SK-N-DZ (cell line): ENCODE measurements at regions not wholly inside any gene's neighbourhood (a gene's known extent, or its start where the extent isn't known, plus 50 kb on each side); places are given as distances from the start of the nearest gene placed in this dataset.

Experiments
- DNase-seq: peaks from one replicate; pipeline ENCODE4 v3.0.0-alpha.2; 2015; ENCODE audit warnings: low spot score

- no peak for DNase-seq
Observed at GRCh38 chr6:142561511-142562265, 259.9 kb downstream of the ADGRG6 start.

- DNase-seq = no peak
Observed at GRCh38 chr6:142562865-142563264, 261.1 kb downstream of the ADGRG6 start.

- peak; percentile 69 for DNase-seq
Observed at GRCh38 chr6:142566628-142567396, 265.0 kb downstream of the ADGRG6 start.

- DNase-seq = no peak
Observed at GRCh38 chr6:142567461-142567860, 265.7 kb downstream of the ADGRG6 start.

GRCh38 chr6:142568857-142569597 lies 267.2 kb downstream of the ADGRG6 start:
- DNase-seq = no peak

- DNase-seq = no peak
Observed at GRCh38 chr6:142569676-142570075, 267.9 kb downstream of the ADGRG6 start.

GRCh38 chr6:142570221-142570671 lies 268.4 kb downstream of the ADGRG6 start:
- DNase-seq = no peak

GRCh38 chr6:142592876-142593275 lies 291.1 kb downstream of the ADGRG6 start:
- no peak for DNase-seq

GRCh38 chr6:142597836-142598235 lies 296.0 kb downstream of the ADGRG6 start:
- no peak for DNase-seq

- DNase-seq = no peak
Observed at GRCh38 chr6:142601427-142601826, 299.6 kb downstream of the ADGRG6 start.

- no peak for DNase-seq
Observed at GRCh38 chr6:142602972-142603371, 301.2 kb downstream of the ADGRG6 start.

- DNase-seq = no peak
Observed at GRCh38 chr6:142605922-142606485, 304.2 kb downstream of the ADGRG6 start.

GRCh38 chr6:142612956-142613355 lies 311.1 kb downstream of the ADGRG6 start:
- DNase-seq = no peak

GRCh38 chr6:142613981-142614380 lies 312.2 kb downstream of the ADGRG6 start:
- DNase-seq = no peak

GRCh38 chr6:142617158-142617557 lies 315.4 kb downstream of the ADGRG6 start:
- DNase-seq = no peak

GRCh38 chr6:142621822-142622221 lies 320.0 kb downstream of the ADGRG6 start:
- DNase-seq = no peak

GRCh38 chr6:142624978-142625715 lies 319.8 kb downstream of the HIVEP2 start:
- DNase-seq = no peak

- DNase-seq = no peak
Observed at GRCh38 chr6:142627474-142627873, 317.5 kb downstream of the HIVEP2 start.

GRCh38 chr6:142631517-142632385 lies 313.2 kb downstream of the HIVEP2 start:
- DNase-seq = peak; percentile 64

- DNase-seq = no peak
Observed at GRCh38 chr6:142633317-142633716, 311.7 kb downstream of the HIVEP2 start.
